ENCODE measurements at regions not wholly inside any gene's neighbourhood (a gene's known extent, or its start where the extent isn't known, plus 50 kb on each side); places are given as distances from the start of the nearest gene placed in this dataset.

DNA sequence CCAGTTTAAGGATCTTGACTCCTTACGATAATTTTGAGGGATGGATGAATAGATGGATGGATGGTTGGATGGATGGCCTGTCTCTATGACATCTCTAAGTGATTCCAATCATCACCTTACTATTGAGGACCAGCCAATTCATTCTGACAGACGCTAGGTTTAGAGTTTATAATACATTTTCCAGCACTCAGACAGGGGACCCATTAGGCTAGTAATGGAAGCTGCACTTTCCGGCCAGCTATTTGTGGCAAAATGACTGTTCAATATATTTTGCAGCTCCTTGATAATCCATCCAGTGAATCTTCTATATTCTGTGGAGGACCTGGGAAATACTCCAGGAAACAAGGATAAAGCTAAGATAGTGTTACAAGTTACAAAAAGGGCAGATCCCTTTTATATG lies 262.9 kb downstream of the TDRD15 start:
- Mint-ChIP-seq H3K9me3 (no peaks in the 10 kb centered on the region), H3K27ac (ENCODE audit: unreplicated experiment) (no peak overlapping the region), H3K27me3 (ENCODE audit: low read depth) (peaks cover 3% of the 10 kb centered on the region), H3K4me1 (peaks cover 10% of the 10 kb centered on the region), H3K4me3 (no peak overlapping the region), H3K36me3 (ENCODE audit: low read depth) (no peaks in the 10 kb centered on the region)
- no peak for DNase-seq (ENCODE audit: low read depth, low spot score)
- TF ChIP-seq, protein P1, sequence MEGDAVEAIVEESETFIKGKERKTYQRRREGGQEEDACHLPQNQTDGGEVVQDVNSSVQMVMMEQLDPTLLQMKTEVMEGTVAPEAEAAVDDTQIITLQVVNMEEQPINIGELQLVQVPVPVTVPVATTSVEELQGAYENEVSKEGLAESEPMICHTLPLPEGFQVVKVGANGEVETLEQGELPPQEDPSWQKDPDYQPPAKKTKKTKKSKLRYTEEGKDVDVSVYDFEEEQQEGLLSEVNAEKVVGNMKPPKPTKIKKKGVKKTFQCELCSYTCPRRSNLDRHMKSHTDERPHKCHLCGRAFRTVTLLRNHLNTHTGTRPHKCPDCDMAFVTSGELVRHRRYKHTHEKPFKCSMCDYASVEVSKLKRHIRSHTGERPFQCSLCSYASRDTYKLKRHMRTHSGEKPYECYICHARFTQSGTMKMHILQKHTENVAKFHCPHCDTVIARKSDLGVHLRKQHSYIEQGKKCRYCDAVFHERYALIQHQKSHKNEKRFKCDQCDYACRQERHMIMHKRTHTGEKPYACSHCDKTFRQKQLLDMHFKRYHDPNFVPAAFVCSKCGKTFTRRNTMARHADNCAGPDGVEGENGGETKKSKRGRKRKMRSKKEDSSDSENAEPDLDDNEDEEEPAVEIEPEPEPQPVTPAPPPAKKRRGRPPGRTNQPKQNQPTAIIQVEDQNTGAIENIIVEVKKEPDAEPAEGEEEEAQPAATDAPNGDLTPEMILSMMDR (conservative IDR thresholded peaks at IDR 0.05): no peak

DNA sequence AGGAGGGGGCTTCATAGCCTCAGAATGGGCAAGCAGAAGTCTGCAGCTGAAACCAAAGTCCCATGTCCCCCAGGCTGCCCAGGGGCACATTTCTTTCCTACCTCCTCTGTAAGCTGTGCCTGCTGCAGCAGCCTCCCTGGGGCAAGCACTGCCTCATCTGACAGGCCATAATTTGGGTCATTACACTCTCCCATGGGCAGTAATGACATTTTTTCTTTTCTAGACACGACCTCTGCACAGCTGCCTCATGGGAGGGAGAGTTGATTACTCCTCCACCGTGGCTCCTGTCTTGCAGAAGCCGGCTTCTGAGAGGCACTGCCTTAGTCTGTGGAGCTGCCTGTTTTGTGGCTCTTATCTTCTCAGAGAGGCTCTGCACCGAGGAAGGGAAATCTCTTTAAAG lies 268.9 kb downstream of the TDRD15 start:
- Mint-ChIP-seq H3K27me3 (ENCODE audit: low read depth) (peaks cover 3% of the 10 kb centered on the region), H3K9me3 (no peaks in the 10 kb centered on the region), H3K4me3 (no peak overlapping the region), H3K36me3 (ENCODE audit: low read depth) (no peaks in the 10 kb centered on the region), H3K4me1 (peaks cover 5% of the 10 kb centered on the region), H3K27ac (ENCODE audit: unreplicated experiment) (no peak overlapping the region)
- no peak for DNase-seq (ENCODE audit: low read depth, low spot score)
- TF ChIP-seq, protein P1 (conservative IDR thresholded peaks at IDR 0.05): no peak

GRCh38 chr2:21393173-21393572 lies 269.4 kb downstream of the TDRD15 start:
- TF ChIP-seq, protein P1 (conservative IDR thresholded peaks at IDR 0.05): no peak
- peaks cover 5% of the 10 kb centered on the region for H3K4me1 Mint-ChIP-seq
- H3K9me3 Mint-ChIP-seq: no peaks in the 10 kb centered on the region
- H3K4me3 Mint-ChIP-seq: no peak overlapping the region
- no peak overlapping the region for H3K27ac Mint-ChIP-seq (ENCODE audit: unreplicated experiment)
- H3K36me3 Mint-ChIP-seq (ENCODE audit: low read depth): no peaks in the 10 kb centered on the region
- no peak for DNase-seq (ENCODE audit: low read depth, low spot score)
- peaks cover 3% of the 10 kb centered on the region for H3K27me3 Mint-ChIP-seq (ENCODE audit: low read depth)

- DNase-seq (ENCODE audit: low read depth, low spot score): no peak
- Mint-ChIP-seq H3K4me3 (no peak overlapping the region), H3K9me3 (no peaks in the 10 kb centered on the region), H3K4me1 (peaks cover 5% of the 10 kb centered on the region), H3K36me3 (ENCODE audit: low read depth) (no peaks in the 10 kb centered on the region), H3K27ac (ENCODE audit: unreplicated experiment) (no peak overlapping the region), H3K27me3 (ENCODE audit: low read depth) (no peaks in the 10 kb centered on the region)
- TF ChIP-seq, protein P1 (conservative IDR thresholded peaks at IDR 0.05): peak; percentile 39
Observed at GRCh38 chr2:21395366-21395765, 271.6 kb downstream of the TDRD15 start.

DNA sequence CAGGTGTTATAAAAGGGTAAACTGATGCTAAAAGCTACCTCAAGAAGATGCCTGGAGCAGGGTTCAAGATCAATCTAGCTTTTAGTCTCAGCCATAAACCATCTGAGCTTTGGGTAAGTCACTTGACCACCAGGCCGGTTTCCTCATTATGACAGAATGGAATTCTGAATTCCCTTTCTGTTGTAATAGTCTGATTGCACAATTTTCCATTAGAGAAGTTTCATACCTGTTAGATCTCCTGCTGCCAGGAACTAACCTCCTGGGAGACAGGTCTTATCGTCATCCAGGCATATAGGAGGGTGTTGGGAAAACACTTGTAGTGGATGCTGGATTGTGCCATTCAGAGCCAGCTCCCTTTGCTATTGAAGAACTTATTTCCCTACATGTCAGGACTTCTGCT lies 272.5 kb downstream of the TDRD15 start:
- Mint-ChIP-seq H3K27me3 (ENCODE audit: low read depth) (no peaks in the 10 kb centered on the region), H3K9me3 (no peaks in the 10 kb centered on the region)
- no peak for DNase-seq (ENCODE audit: low read depth, low spot score)

More for the DNA sequence above, 272.5 kb downstream of the TDRD15 start:
- Mint-ChIP-seq H3K4me3 (no peak overlapping the region), H3K4me1 (peaks cover 5% of the 10 kb centered on the region), H3K36me3 (ENCODE audit: low read depth) (no peaks in the 10 kb centered on the region), H3K27ac (ENCODE audit: unreplicated experiment) (no peak overlapping the region)
- TF ChIP-seq, protein P1 (conservative IDR thresholded peaks at IDR 0.05): no peak

Data from neural crest cell (in vitro differentiated cells).